ENCODE measurements at regions not wholly inside any gene's neighbourhood (a gene's known extent, or its start where the extent isn't known, plus 50 kb on each side); places are given as distances from the start of the nearest gene placed in this dataset.

- H3F3A ChIP-seq (replicated peaks; ENCODE audit: low read depth) = peaks cover 14% of the 10 kb centered on the region; the same call in 1 of the 2 replicates
- no peak overlapping the region for H3K4me3 ChIP-seq
- H3K9me2 ChIP-seq (ENCODE audit: insufficient read depth) = no peaks in the 10 kb centered on the region
- Mint-ChIP-seq H3K27me3 (ENCODE audit: insufficient read depth, low read depth, poor library complexity) (peaks cover 8% of the 10 kb centered on the region), H3K4me1 (peaks cover 19% of the 10 kb centered on the region), H3K9me3 (no peaks in the 10 kb centered on the region), H3K4me3 (no peak overlapping the region), H3K27ac (no peak overlapping the region), H3K36me3 (ENCODE audit: low read depth) (no peaks in the 10 kb centered on the region)
- no peak overlapping the region for H3K27ac ChIP-seq (ENCODE audit: low read depth)
- TF ChIP-seq NANOG (IDR thresholded peaks at IDR 0.05; ENCODE audit: borderline replicate concordance) = no peak
- TF ChIP-seq CREB1 (CRISPR knock-in tag; IDR thresholded peaks at IDR 0.05; ENCODE audit: low read depth) = no peak
- TF ChIP-seq, protein P1, sequence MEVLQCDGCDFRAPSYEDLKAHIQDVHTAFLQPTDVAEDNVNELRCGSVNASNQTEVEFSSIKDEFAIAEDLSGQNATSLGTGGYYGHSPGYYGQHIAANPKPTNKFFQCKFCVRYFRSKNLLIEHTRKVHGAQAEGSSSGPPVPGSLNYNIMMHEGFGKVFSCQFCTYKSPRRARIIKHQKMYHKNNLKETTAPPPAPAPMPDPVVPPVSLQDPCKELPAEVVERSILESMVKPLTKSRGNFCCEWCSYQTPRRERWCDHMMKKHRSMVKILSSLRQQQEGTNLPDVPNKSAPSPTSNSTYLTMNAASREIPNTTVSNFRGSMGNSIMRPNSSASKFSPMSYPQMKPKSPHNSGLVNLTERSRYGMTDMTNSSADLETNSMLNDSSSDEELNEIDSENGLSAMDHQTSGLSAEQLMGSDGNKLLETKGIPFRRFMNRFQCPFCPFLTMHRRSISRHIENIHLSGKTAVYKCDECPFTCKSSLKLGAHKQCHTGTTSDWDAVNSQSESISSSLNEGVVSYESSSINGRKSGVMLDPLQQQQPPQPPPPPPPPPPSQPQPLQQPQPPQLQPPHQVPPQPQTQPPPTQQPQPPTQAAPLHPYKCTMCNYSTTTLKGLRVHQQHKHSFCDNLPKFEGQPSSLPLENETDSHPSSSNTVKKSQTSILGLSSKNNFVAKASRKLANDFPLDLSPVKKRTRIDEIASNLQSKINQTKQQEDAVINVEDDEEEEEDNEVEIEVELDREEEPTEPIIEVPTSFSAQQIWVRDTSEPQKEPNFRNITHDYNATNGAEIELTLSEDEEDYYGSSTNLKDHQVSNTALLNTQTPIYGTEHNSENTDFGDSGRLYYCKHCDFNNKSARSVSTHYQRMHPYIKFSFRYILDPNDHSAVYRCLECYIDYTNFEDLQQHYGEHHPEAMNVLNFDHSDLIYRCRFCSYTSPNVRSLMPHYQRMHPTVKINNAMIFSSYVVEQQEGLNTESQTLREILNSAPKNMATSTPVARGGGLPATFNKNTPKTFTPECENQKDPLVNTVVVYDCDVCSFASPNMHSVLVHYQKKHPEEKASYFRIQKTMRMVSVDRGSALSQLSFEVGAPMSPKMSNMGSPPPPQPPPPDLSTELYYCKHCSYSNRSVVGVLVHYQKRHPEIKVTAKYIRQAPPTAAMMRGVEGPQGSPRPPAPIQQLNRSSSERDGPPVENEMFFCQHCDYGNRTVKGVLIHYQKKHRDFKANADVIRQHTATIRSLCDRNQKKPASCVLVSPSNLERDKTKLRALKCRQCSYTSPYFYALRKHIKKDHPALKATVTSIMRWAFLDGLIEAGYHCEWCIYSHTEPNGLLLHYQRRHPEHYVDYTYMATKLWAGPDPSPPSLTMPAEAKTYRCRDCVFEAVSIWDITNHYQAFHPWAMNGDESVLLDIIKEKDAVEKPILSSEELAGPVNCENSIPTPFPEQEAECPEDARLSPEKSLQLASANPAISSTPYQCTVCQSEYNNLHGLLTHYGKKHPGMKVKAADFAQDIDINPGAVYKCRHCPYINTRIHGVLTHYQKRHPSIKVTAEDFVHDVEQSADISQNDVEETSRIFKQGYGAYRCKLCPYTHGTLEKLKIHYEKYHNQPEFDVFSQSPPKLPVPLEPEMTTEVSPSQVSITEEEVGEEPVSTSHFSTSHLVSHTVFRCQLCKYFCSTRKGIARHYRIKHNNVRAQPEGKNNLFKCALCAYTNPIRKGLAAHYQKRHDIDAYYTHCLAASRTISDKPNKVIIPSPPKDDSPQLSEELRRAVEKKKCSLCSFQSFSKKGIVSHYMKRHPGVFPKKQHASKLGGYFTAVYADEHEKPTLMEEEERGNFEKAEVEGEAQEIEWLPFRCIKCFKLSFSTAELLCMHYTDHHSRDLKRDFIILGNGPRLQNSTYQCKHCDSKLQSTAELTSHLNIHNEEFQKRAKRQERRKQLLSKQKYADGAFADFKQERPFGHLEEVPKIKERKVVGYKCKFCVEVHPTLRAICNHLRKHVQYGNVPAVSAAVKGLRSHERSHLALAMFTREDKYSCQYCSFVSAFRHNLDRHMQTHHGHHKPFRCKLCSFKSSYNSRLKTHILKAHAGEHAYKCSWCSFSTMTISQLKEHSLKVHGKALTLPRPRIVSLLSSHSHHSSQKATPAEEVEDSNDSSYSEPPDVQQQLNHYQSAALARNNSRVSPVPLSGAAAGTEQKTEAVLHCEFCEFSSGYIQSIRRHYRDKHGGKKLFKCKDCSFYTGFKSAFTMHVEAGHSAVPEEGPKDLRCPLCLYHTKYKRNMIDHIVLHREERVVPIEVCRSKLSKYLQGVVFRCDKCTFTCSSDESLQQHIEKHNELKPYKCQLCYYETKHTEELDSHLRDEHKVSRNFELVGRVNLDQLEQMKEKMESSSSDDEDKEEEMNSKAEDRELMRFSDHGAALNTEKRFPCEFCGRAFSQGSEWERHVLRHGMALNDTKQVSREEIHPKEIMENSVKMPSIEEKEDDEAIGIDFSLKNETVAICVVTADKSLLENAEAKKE (CRISPR knock-in tag; IDR thresholded peaks at IDR 0.05) = no peak
- TF ChIP-seq JUNB (IDR thresholded peaks at IDR 0.05; ENCODE audit: unreplicated experiment) = no peak
- no peak for TF ChIP-seq STAT1 (IDR thresholded peaks at IDR 0.05; ENCODE audit: unreplicated experiment)
- no peaks in the 10 kb centered on the region for H4K20me1 ChIP-seq (replicated peaks; ENCODE audit: insufficient read depth)
- no peaks in the 10 kb centered on the region for H3K79me2 ChIP-seq (replicated peaks; ENCODE audit: insufficient read depth)
- H3K27me3 ChIP-seq (ENCODE audit: insufficient read depth) = no peaks in the 10 kb centered on the region
- DNase-seq (ENCODE audit: low spot score) (no peak), ATAC-seq (no peak)
- no peak overlapping the region for H2AFZ ChIP-seq
- H3K4me1 ChIP-seq (ENCODE audit: insufficient read depth) = no peaks in the 10 kb centered on the region
- H3K36me3 ChIP-seq (ENCODE audit: insufficient read depth) = no peaks in the 10 kb centered on the region
- H3K4me2 ChIP-seq = no peak overlapping the region
Measured at GRCh38 chr22:17315310-17315709, 54.0 kb upstream of the CECR2 start.

GRCh38 chr22:17314487-17314886 is 54.8 kb upstream of the CECR2 start:
- H3K4me3 Mint-ChIP-seq = no peak overlapping the region
- H3F3A ChIP-seq (replicated peaks; ENCODE audit: low read depth) = peaks cover 14% of the 10 kb centered on the region; the same call in 1 of the 2 replicates
- H3K4me1 ChIP-seq (ENCODE audit: insufficient read depth) = no peaks in the 10 kb centered on the region
- H4K20me1 ChIP-seq (replicated peaks; ENCODE audit: insufficient read depth) = no peaks in the 10 kb centered on the region
- no peaks in the 10 kb centered on the region for H3K36me3 Mint-ChIP-seq (ENCODE audit: low read depth)
- H3K27me3 Mint-ChIP-seq (ENCODE audit: insufficient read depth, low read depth, poor library complexity) = peaks cover 6% of the 10 kb centered on the region
- no peaks in the 10 kb centered on the region for H3K79me2 ChIP-seq (replicated peaks; ENCODE audit: insufficient read depth)
- H3K4me2 ChIP-seq = no peak overlapping the region
- no peaks in the 10 kb centered on the region for H3K9me2 ChIP-seq (ENCODE audit: insufficient read depth)
- peak overlapping the region; percentile 95 for H2AFZ ChIP-seq
- H3K27me3 ChIP-seq (ENCODE audit: insufficient read depth) = no peaks in the 10 kb centered on the region
- ATAC-seq (no peak), DNase-seq (ENCODE audit: low spot score) (no peak)
- H3K27ac Mint-ChIP-seq = no peak overlapping the region
- H3K4me3 ChIP-seq = no peak overlapping the region
- H3K27ac ChIP-seq (ENCODE audit: low read depth) = no peak overlapping the region
- H3K4me1 Mint-ChIP-seq = peaks cover 15% of the 10 kb centered on the region
- H3K9me3 Mint-ChIP-seq = no peaks in the 10 kb centered on the region
- no peaks in the 10 kb centered on the region for H3K36me3 ChIP-seq (ENCODE audit: insufficient read depth)
- TF ChIP-seq CTCF (conservative IDR thresholded peaks at IDR 0.05; ENCODE audit: low read depth in 2 of 2) = no peak
- no peak for TF ChIP-seq STAT1 (IDR thresholded peaks at IDR 0.05; ENCODE audit: unreplicated experiment)
- TF ChIP-seq REST (IDR thresholded peaks at IDR 0.05; ENCODE audit: unreplicated experiment) = no peak
- TF ChIP-seq NANOG (IDR thresholded peaks at IDR 0.05; ENCODE audit: borderline replicate concordance) = no peak

Data from GM23338 (cell line).